GM12878 (cell line): ENCODE measurements at regions not wholly inside any gene's neighbourhood (a gene's known extent, or its start where the extent isn't known, plus 50 kb on each side); places are given as distances from the start of the nearest gene placed in this dataset.

Experiments
- ATAC-seq: fragments of 200-7000 bp; cut with Tn5 transposase; 3 replicates; pipeline ENCODE4 v1.9.1; 2020; ENCODE audit warnings: mild to moderate bottlenecking, moderate library complexity
- BruUV-seq: library from RNA; stranded (reverse); fragments of 400-500 nt; replicated peaks from 2 replicates; lab custom pipeline; 2021; lab: Mats Ljungman, UMichigan
- CTCF ChIA-PET: fragments of 300-600 bp; sonication (Branson Sonifier 250); formaldehyde crosslinking; extraction: SDS; loops from one replicate; lab custom pipeline; 2021; ENCODE audit warnings: inconsistent platforms; lab: Yijun Ruan, JAX
- POLR2A ChIA-PET: fragments of 350-600 bp; formaldehyde crosslinking; extraction: SDS; loops from one replicate; lab custom pipeline; 2021; ENCODE audit warnings: inconsistent platforms; lab: Charles Lee
- RAD21 ChIA-PET: fragments of 300-600 bp; sonication (Branson Sonifier 250); formaldehyde crosslinking; loops from one replicate; lab custom pipeline; 2023; ENCODE audit warnings: antibody characterized with exemption; ENCODE audit not compliant: unreplicated experiment; lab: Charles Lee
- SMC1A ChIA-PET: fragments of 300-600 bp; sonication (Branson Sonifier 250); formaldehyde crosslinking; loops from one replicate; lab custom pipeline; 2023; ENCODE audit not compliant: unreplicated experiment, uncharacterized antibody; lab: Charles Lee
- DNase-seq: peaks from one replicate; pipeline ENCODE4 v3.0.0-alpha.2; 2011; ENCODE audit warnings: low read depth, low spot score
- FAIRE-seq: peaks from 3 replicates; lab custom pipeline; 2011; peaks lifted over from hg19 to GRCh38; lab: Jason Lieb, UNC
- H2AFZ ChIP-seq: 2 replicates; pipeline ENCODE4 v1.6.0; 2011; ENCODE audit warnings: low read depth, low read length, control low read depth; ENCODE audit not compliant: control insufficient read depth
- H3K27ac ChIP-seq: 2 replicates; pipeline ENCODE4 v1.5.1; 2011; ENCODE audit warnings: control low read depth; ENCODE audit not compliant: control insufficient read depth, insufficient read depth
- H3K27me3 ChIP-seq, 2 experiments: replicated peaks in 1 of 2; 2 replicates each; pipeline versions ENCODE4 v1.6.0 to v1.6.1; 2011; ENCODE audit warnings: low read length in 1 of 2; ENCODE audit not compliant: control insufficient read depth in 2 of 2, insufficient read depth in 2 of 2
- H3K36me3 ChIP-seq, 2 experiments: 2 replicates each; pipeline ENCODE4 v1.5.1; 2011; ENCODE audit warnings: low read length in 1 of 2; ENCODE audit not compliant: control insufficient read depth in 2 of 2, insufficient read depth in 2 of 2
- H3K4me1 ChIP-seq: 2 replicates; pipeline ENCODE4 v1.6.1; 2011; ENCODE audit warnings: mild to moderate bottlenecking, low read length, moderate library complexity, mixed read lengths; ENCODE audit not compliant: control insufficient read depth, insufficient read depth
- H3K4me2 ChIP-seq: 2 replicates; pipeline ENCODE4 v1.6.0; 2011; ENCODE audit warnings: control low read depth; ENCODE audit not compliant: control insufficient read depth, insufficient read depth
- H3K4me3 ChIP-seq: fragments of 200-600 bp; sonication (generic); 2 replicates; pipeline ENCODE4 v1.5.1; 2016
- H3K79me2 ChIP-seq: 2 replicates; pipeline ENCODE4 v1.6.0; 2011; ENCODE audit warnings: low read length; ENCODE audit not compliant: control insufficient read depth, insufficient read depth
- H3K9ac ChIP-seq: 2 replicates; pipeline ENCODE4 v1.8.0; 2011; ENCODE audit warnings: low read length, control low read depth, mixed read lengths; ENCODE audit not compliant: control insufficient read depth, insufficient read depth
- H3K9me3 ChIP-seq: replicated peaks from 3 replicates; pipeline ENCODE4 v1.5.1; 2011; ENCODE audit warnings: mild to moderate bottlenecking, low read length; ENCODE audit not compliant: control insufficient read depth, insufficient read depth
- H4K20me1 ChIP-seq: 2 replicates; pipeline ENCODE4 v1.6.0; 2011; ENCODE audit not compliant: control insufficient read depth, insufficient read depth
- ATF7 ChIP-seq: fragments of 450-650 bp; IDR thresholded peaks from 2 replicates; pipeline ENCODE4 v1.6.1; 2016; ENCODE audit warnings: low read depth, mild to moderate bottlenecking
- BCLAF1 ChIP-seq: fragments of 450-650 bp; IDR thresholded peaks from 2 replicates; pipeline ENCODE4 v1.6.1; 2017; ENCODE audit warnings: antibody characterized with exemption, mild to moderate bottlenecking, moderate library complexity
- BHLHE40 ChIP-seq, 2 experiments: fragments of 450-650 bp in 1 of 2; IDR thresholded peaks; 2 replicates each; pipeline ENCODE4 v1.6.1; 2011 to 2017; ENCODE audit warnings: low read depth in 2 of 2, borderline replicate concordance in 1 of 2, improper control_type of control experiment in 1 of 2, low read length in 1 of 2, mild to moderate bottlenecking in 1 of 2
- CBX3 ChIP-seq: fragments of 200-600 bp; sonication (generic); IDR thresholded peaks from 2 replicates; pipeline ENCODE4 v1.6.1; 2016; ENCODE audit warnings: low read depth, borderline replicate concordance
- CEBPZ ChIP-seq: fragments of 150-350 bp; IDR thresholded peaks from 2 replicates; pipeline ENCODE4 v1.6.1; 2016; ENCODE audit warnings: low read depth, low read length
- CHD2 ChIP-seq: IDR thresholded peaks from 2 replicates; pipeline ENCODE4 v1.6.1; 2011; ENCODE audit warnings: low read depth, low read length, improper control_type of control experiment, borderline replicate concordance
- IRF4 ChIP-seq: IDR thresholded peaks from 2 replicates; pipeline ENCODE4 v1.6.1; 2011; ENCODE audit warnings: low read depth, low read length
- IRF5 ChIP-seq: fragments of 450-650 bp; IDR thresholded peaks from 2 replicates; pipeline ENCODE4 v1.6.1; 2017; ENCODE audit warnings: borderline replicate concordance
- RCOR1 ChIP-seq: conservative IDR thresholded peaks from 2 replicates; pipeline ENCODE4 v1.6.1; 2012; ENCODE audit warnings: low read depth, low read length, improper control_type of control experiment
- RELA ChIP-seq: fragments of 450-650 bp; IDR thresholded peaks from 2 replicates; pipeline ENCODE4 v1.8.0; 2014; ENCODE audit warnings: borderline replicate concordance; ENCODE audit not compliant: partially characterized antibody
- SMC3 ChIP-seq: IDR thresholded peaks from 2 replicates; pipeline ENCODE4 v1.6.1; 2011; ENCODE audit warnings: low read length, improper control_type of control experiment, borderline replicate concordance
- SP1 ChIP-seq: IDR thresholded peaks from one replicate; pipeline ENCODE4 v1.6.1; 2011; ENCODE audit warnings: low read depth, low read length
- TCF12 ChIP-seq: IDR thresholded peaks from 2 replicates; pipeline ENCODE4 v1.6.1; 2011; ENCODE audit warnings: low read depth, mild to moderate bottlenecking, low read length
- ZNF217 ChIP-seq: fragments of 450-650 bp; IDR thresholded peaks from 2 replicates; pipeline ENCODE4 v1.6.1; 2017; ENCODE audit warnings: antibody characterized with exemption, mild to moderate bottlenecking
- in situ Hi-C: fragments of 300-500 bp; cut with MboI; formaldehyde crosslinking; loops from 9 replicates; pipeline ENCODE4 v1.14.3; 2018; ENCODE audit warnings: mixed read lengths
- intact Hi-C: fragments of 100-400 bp; cut with micrococcal nuclease; formaldehyde crosslinking; loops from one replicate; pipeline ENCODE4 v1.14.2; 2022; ENCODE audit not compliant: unreplicated experiment
- TF ChIP-seq, protein P1 (sequence below): IDR thresholded peaks from 2 replicates; pipeline ENCODE4 v1.6.1; 2011; ENCODE audit warnings: mild to moderate bottlenecking, low read depth, low read length, moderate library complexity; ENCODE audit not compliant: insufficient replicate concordance

DNA sequence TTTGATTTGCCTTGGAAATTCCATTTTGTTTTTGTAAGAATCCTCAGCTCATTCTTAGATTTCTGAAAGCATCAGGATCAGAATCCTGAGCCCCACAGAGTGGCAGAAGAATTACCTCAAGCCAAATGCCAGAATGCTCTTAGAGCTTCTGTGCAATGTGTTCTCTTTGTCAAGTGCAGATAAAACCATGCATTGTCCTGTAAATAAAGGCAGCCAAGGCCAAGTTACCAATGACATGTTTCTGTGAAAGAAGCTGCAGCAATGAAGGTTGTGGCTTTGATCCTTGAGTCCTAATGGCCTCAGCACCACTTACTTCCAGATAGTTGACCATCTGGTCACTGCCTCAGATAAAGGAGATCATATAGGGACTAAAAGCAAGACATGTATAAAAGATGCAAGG is 343.3 kb upstream of the AKR1E2 start:
- in situ Hi-C loops (no loop called here), intact Hi-C loops (no loop called here)
- Histone ChIP-seq H3K4me3 (no peak overlapping the region), H3K4me2 (no peak overlapping the region), H4K20me1 (no peaks in the 10 kb centered on the region), H3K9ac (no peak overlapping the region), H2AFZ (no peak overlapping the region), H3K36me3 (no peaks in the 10 kb centered on the region), H3K4me1 (no peaks in the 10 kb centered on the region), H3K79me2 (no peaks in the 10 kb centered on the region), H3K9me3 (no peaks in the 10 kb centered on the region; the same call in 2 of the 3 replicates), H3K27ac (no peak overlapping the region), H3K27me3 (peaks cover 0 to 3% of the 10 kb centered on the region in 2 experiments; a peak in 2 of 4 replicates)
- RAD21 ChIA-PET = no interaction called here
- no peak for DNase-seq
- SMC1A ChIA-PET = no interaction called here
- ATAC-seq = no peak
- POLR2A ChIA-PET = no interaction called here
- BruUV-seq = no TSS peak
- FAIRE-seq = no peak
- CTCF ChIA-PET = interaction anchor here (1.6 kb wide), 1 partner anchor 26 kb away, joined by 3 read pairs; no protein-coding TSS in a partner anchor
- TF ChIP-seq BHLHE40 (IDR thresholded peaks at IDR 0.05; ENCODE audit: borderline replicate concordance in 1 of 2, low read depth in 2 of 2, low read length in 1 of 2) = no peak
- TF ChIP-seq CHD2 = no peak
- TF ChIP-seq IRF5 = no peak
- TF ChIP-seq, protein P1, sequence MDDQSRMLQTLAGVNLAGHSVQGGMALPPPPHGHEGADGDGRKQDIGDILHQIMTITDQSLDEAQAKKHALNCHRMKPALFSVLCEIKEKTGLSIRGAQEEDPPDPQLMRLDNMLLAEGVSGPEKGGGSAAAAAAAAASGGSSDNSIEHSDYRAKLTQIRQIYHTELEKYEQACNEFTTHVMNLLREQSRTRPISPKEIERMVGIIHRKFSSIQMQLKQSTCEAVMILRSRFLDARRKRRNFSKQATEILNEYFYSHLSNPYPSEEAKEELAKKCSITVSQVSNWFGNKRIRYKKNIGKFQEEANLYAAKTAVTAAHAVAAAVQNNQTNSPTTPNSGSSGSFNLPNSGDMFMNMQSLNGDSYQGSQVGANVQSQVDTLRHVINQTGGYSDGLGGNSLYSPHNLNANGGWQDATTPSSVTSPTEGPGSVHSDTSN = no peak
- no peak for TF ChIP-seq SMC3
- no peak for TF ChIP-seq BCLAF1
- TF ChIP-seq TCF12 = no peak
- TF ChIP-seq SP1 = no peak
- TF ChIP-seq ZNF217 = no peak
- no peak for TF ChIP-seq IRF4
- no peak for TF ChIP-seq RELA
- no peak for TF ChIP-seq ATF7
- TF ChIP-seq CEBPZ = no peak
- no peak for TF ChIP-seq CBX3
- TF ChIP-seq RCOR1 = no peak
